Neural progenitor cell (in vitro differentiated cells): ENCODE measurements at regions not wholly inside any gene's neighbourhood (a gene's known extent, or its start where the extent isn't known, plus 50 kb on each side); places are given as distances from the start of the nearest gene placed in this dataset.

Source experiments
- DNase-seq: peaks from one replicate; pipeline ENCODE4 v3.0.0-alpha.2; 2016; ENCODE audit warnings: low spot score
- H2AFZ ChIP-seq: fragments of 200-600 bp; sonication (generic); replicated peaks from 2 replicates; pipeline ENCODE4 v1.6.1; 2016; ENCODE audit warnings: antibody characterized with exemption
- H3F3A ChIP-seq: fragments of 200-600 bp; sonication (generic); 2 replicates; pipeline ENCODE4 v1.6.1; 2016; ENCODE audit warnings: antibody characterized with exemption, low read depth
- H3K27ac ChIP-seq: fragments of 200-600 bp; sonication (generic); 2 replicates; pipeline ENCODE4 v1.5.1; 2016; ENCODE audit warnings: mild to moderate bottlenecking
- H3K27me3 ChIP-seq: fragments of 200-600 bp; sonication (generic); 2 replicates; pipeline ENCODE4 v1.6.1; 2016; ENCODE audit warnings: mild to moderate bottlenecking, moderate library complexity
- H3K36me3 ChIP-seq: fragments of 200-600 bp; sonication (generic); 2 replicates; pipeline ENCODE4 v1.5.1; 2016
- H3K4me1 ChIP-seq: fragments of 200-600 bp; sonication (generic); 2 replicates; pipeline ENCODE4 v1.6.1; 2016; ENCODE audit warnings: mixed run types
- H3K4me2 ChIP-seq: fragments of 200-600 bp; sonication (generic); 2 replicates; pipeline ENCODE4 v1.6.1; 2016
- H3K4me3 ChIP-seq: fragments of 200-600 bp; sonication (generic); 2 replicates; pipeline ENCODE4 v1.5.1; 2016
- H3K79me2 ChIP-seq: fragments of 200-600 bp; sonication (generic); 2 replicates; pipeline ENCODE4 v1.6.1; 2016; ENCODE audit warnings: low read depth
- H3K9ac ChIP-seq: fragments of 200-600 bp; sonication (generic); 2 replicates; pipeline ENCODE4 v1.6.1; 2016
- H3K9me3 ChIP-seq: fragments of 200-600 bp; sonication (generic); 2 replicates; pipeline ENCODE4 v1.5.1; 2016; ENCODE audit warnings: low read depth
- H4K20me1 ChIP-seq: fragments of 200-600 bp; sonication (generic); 2 replicates; pipeline ENCODE4 v1.6.1; 2016; ENCODE audit warnings: low read depth
- H3K27ac Mint-ChIP-seq: 3 replicates; pipeline ENCODE4 v1.8.0; 2021; ENCODE audit warnings: mixed read lengths
- H3K27me3 Mint-ChIP-seq: 2 replicates; pipeline ENCODE4 v1.8.0; 2022; ENCODE audit warnings: low read depth, mild to moderate bottlenecking, inconsistent platforms, moderate library complexity, mixed read lengths; ENCODE audit not compliant: insufficient read depth
- H3K36me3 Mint-ChIP-seq: 3 replicates; pipeline ENCODE4 v1.8.0; 2021; ENCODE audit warnings: mixed read lengths
- H3K4me1 Mint-ChIP-seq: 3 replicates; pipeline ENCODE4 v1.8.0; 2021; ENCODE audit warnings: mixed read lengths
- H3K4me3 Mint-ChIP-seq: 3 replicates; pipeline ENCODE4 v1.8.0; 2021; ENCODE audit warnings: mild to moderate bottlenecking, moderate library complexity, mixed read lengths
- H3K9me3 Mint-ChIP-seq: 3 replicates; pipeline ENCODE4 v1.8.0; 2020; ENCODE audit warnings: mixed read lengths
- CTCF ChIP-seq: fragments of 200-600 bp; sonication (generic); IDR thresholded peaks from 2 replicates; pipeline ENCODE4 v1.5.1; 2017; ENCODE audit warnings: antibody characterized with exemption, mild to moderate bottlenecking
- EZH2 ChIP-seq: fragments of 200-600 bp; sonication (generic); IDR thresholded peaks from 2 replicates; pipeline ENCODE4 v1.6.1; 2017; ENCODE audit warnings: antibody characterized with exemption, mild to moderate bottlenecking, moderate library complexity
- EZH2phosphoT487 ChIP-seq: fragments of 200-600 bp; sonication (generic); IDR thresholded peaks from 2 replicates; pipeline ENCODE4 v1.6.1; 2017; ENCODE audit warnings: antibody characterized with exemption

GRCh38 chr14:98428483-98428994, 843.5 kb downstream of the BCL11B start:
- H3K27ac Mint-ChIP-seq, result no peak overlapping the region

GRCh38 chr14:98433436-98433835, 838.6 kb downstream of the BCL11B start:
- no peaks in the 10 kb centered on the region for H4K20me1 ChIP-seq
- TF ChIP-seq EZH2 (no peak), CTCF (no peak), EZH2phosphoT487 (no peak)

More at GRCh38 chr14:98428483-98428994, 843.5 kb downstream of the BCL11B start:
- no peaks in the 10 kb centered on the region for H3K36me3 Mint-ChIP-seq
- H3K9ac ChIP-seq, result no peak overlapping the region
- H3K27me3 ChIP-seq, result no peaks in the 10 kb centered on the region
- no peaks in the 10 kb centered on the region for H3K36me3 ChIP-seq
- H3K79me2 ChIP-seq, result no peaks in the 10 kb centered on the region
- H3K9me3 ChIP-seq, result no peaks in the 10 kb centered on the region
- H3K27me3 Mint-ChIP-seq, result peaks cover 4% of the 10 kb centered on the region
- TF ChIP-seq EZH2 (no peak), CTCF (no peak), EZH2phosphoT487 (no peak)
- DNase-seq, result no peak
- no peak overlapping the region for H3K4me3 ChIP-seq
- H3K9me3 Mint-ChIP-seq, result no peaks in the 10 kb centered on the region
- H3F3A ChIP-seq, result no peaks in the 10 kb centered on the region
- no peak overlapping the region for H3K4me2 ChIP-seq
- H3K27ac ChIP-seq, result no peak overlapping the region
- H3K4me3 Mint-ChIP-seq, result no peak overlapping the region
- H3K4me1 Mint-ChIP-seq, result no peaks in the 10 kb centered on the region
- no peaks in the 10 kb centered on the region for H4K20me1 ChIP-seq
- H2AFZ ChIP-seq, result peak overlapping the region; percentile 53
- no peaks in the 10 kb centered on the region for H3K4me1 ChIP-seq

GRCh38 chr14:98437113-98437512, 834.9 kb downstream of the BCL11B start:
- Histone ChIP-seq H3K9ac (no peak overlapping the region), H3K27ac (no peak overlapping the region), H2AFZ (no peak overlapping the region), H3K79me2 (no peaks in the 10 kb centered on the region), H3F3A (no peaks in the 10 kb centered on the region), H3K4me2 (no peak overlapping the region), H4K20me1 (no peaks in the 10 kb centered on the region), H3K4me1 (no peaks in the 10 kb centered on the region), H3K9me3 (no peaks in the 10 kb centered on the region), H3K36me3 (no peaks in the 10 kb centered on the region), H3K4me3 (no peak overlapping the region), H3K27me3 (no peaks in the 10 kb centered on the region)
- Mint-ChIP-seq H3K27ac (no peak overlapping the region), H3K4me3 (no peak overlapping the region), H3K4me1 (no peaks in the 10 kb centered on the region), H3K36me3 (no peaks in the 10 kb centered on the region), H3K27me3 (peaks cover 5% of the 10 kb centered on the region), H3K9me3 (peaks cover 5% of the 10 kb centered on the region)
- TF ChIP-seq EZH2phosphoT487 (no peak), EZH2 (no peak)
- no peak for DNase-seq

More at GRCh38 chr14:98433436-98433835, 838.6 kb downstream of the BCL11B start:
- H3K27ac Mint-ChIP-seq, result no peak overlapping the region
- no peaks in the 10 kb centered on the region for H3K27me3 ChIP-seq
- no peaks in the 10 kb centered on the region for H3K79me2 ChIP-seq
- no peak for DNase-seq
- no peak overlapping the region for H3K9ac ChIP-seq
- no peaks in the 10 kb centered on the region for H3K4me1 Mint-ChIP-seq
- H3K27me3 Mint-ChIP-seq, result peaks cover 4% of the 10 kb centered on the region
- H3K27ac ChIP-seq, result no peak overlapping the region
- no peak overlapping the region for H3K4me3 ChIP-seq
- no peaks in the 10 kb centered on the region for H3K36me3 ChIP-seq
- H3K4me3 Mint-ChIP-seq, result no peak overlapping the region
- H3F3A ChIP-seq, result no peaks in the 10 kb centered on the region
- H3K4me1 ChIP-seq, result no peaks in the 10 kb centered on the region
- H3K36me3 Mint-ChIP-seq, result no peaks in the 10 kb centered on the region
- peaks cover 5% of the 10 kb centered on the region for H3K9me3 Mint-ChIP-seq
- no peak overlapping the region for H3K4me2 ChIP-seq
- H2AFZ ChIP-seq, result no peak overlapping the region
- H3K9me3 ChIP-seq, result no peaks in the 10 kb centered on the region

- Histone ChIP-seq H3K79me2 (no peaks in the 10 kb centered on the region), H2AFZ (no peak overlapping the region), H3K27me3 (no peaks in the 10 kb centered on the region), H3K4me1 (peaks cover 5% of the 10 kb centered on the region), H3K9ac (no peak overlapping the region), H3K4me3 (no peak overlapping the region), H3K4me2 (no peak overlapping the region), H3F3A (no peaks in the 10 kb centered on the region), H3K27ac (no peak overlapping the region), H3K36me3 (no peaks in the 10 kb centered on the region), H4K20me1 (no peaks in the 10 kb centered on the region), H3K9me3 (no peaks in the 10 kb centered on the region)
- DNase-seq, result no peak
- TF ChIP-seq EZH2 (no peak), EZH2phosphoT487 (no peak), CTCF (no peak)
- peaks cover 4% of the 10 kb centered on the region for H3K4me1 Mint-ChIP-seq
- H3K27ac Mint-ChIP-seq, result no peak overlapping the region
- peaks cover 2% of the 10 kb centered on the region for H3K27me3 Mint-ChIP-seq
- no peaks in the 10 kb centered on the region for H3K36me3 Mint-ChIP-seq
- H3K9me3 Mint-ChIP-seq, result no peaks in the 10 kb centered on the region
- no peak overlapping the region for H3K4me3 Mint-ChIP-seq
Observed at GRCh38 chr14:98444077-98444476, 827.9 kb downstream of the BCL11B start.
